GM21423 (cell line): ENCODE measurements at regions not wholly inside any gene's neighbourhood (a gene's known extent, or its start where the extent isn't known, plus 50 kb on each side); places are given as distances from the start of the nearest gene placed in this dataset.
A peak's percentile ranks its signal among the peaks of the same experiment; 100 is the strongest.

Experiments used
- ATAC-seq: cut with Tn5 transposase; IDR thresholded peaks from one replicate; pipeline ENCODE4 v1.9.1; 2021; ENCODE audit warnings: mild to moderate bottlenecking, moderate library complexity; ENCODE audit not compliant: unreplicated experiment

- no peak for ATAC-seq
Observed at GRCh38 chr9:81214975-81215374, 474.4 kb downstream of the TLE1 start.

GRCh38 chr9:81213456-81213855, 475.9 kb downstream of the TLE1 start:
- ATAC-seq = no peak

GRCh38 chr9:81211741-81212140, 477.6 kb downstream of the TLE1 start:
- ATAC-seq = no peak

- no peak for ATAC-seq
Observed at GRCh38 chr9:81207651-81208050, 481.7 kb downstream of the TLE1 start.

- ATAC-seq = no peak
Observed at GRCh38 chr9:81202292-81202691, 487.1 kb downstream of the TLE1 start.

GRCh38 chr9:81195206-81195605, 494.1 kb downstream of the TLE1 start:
- no peak for ATAC-seq

DNA sequence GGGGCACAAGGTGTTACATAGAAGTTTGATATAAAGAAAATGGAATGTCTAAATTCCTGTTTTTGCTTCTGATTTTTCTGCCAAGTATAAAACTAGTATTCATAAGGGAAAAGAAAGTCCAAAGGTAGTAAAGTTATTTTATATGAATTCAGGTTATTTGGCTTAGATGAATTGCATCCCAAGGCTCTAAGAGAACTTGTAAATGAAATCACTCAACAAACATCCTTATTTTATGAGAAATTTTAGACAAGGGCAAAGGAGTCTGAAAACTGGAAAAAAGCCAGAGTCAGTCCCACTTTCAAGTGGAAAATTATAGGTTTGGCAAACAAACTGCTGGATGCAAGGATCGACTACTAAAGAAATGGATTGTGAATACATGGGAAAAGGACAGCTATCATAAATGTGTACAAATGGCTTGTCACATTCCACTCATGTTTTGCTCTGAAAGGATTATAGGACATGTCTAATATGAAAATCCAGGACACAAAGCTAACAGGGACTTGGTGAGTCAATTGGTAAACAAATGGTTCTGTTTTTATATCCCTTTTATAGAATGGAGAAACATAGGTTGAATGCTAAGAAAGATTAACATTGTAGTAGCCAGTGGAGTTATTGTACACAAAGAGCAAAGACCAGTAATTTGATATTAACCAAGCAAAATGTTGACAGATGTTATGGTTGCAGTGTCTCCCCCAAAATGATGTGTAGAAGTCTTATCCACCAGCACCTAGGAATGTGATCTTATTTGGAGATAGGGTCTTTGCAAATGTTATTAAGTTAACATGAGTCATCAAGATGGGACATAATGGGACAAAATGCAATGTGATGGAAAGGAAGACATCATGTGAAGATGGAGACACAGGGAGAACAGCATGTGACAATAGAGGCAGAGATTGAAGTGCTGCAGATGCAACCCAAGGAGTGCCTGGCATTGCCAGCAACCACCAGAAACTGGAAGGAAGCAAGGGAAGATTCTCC, 495.7 kb downstream of the TLE1 start:
- ATAC-seq = no peak

- no peak for ATAC-seq
Observed at GRCh38 chr9:81191222-81191621, 498.1 kb downstream of the TLE1 start.

DNA sequence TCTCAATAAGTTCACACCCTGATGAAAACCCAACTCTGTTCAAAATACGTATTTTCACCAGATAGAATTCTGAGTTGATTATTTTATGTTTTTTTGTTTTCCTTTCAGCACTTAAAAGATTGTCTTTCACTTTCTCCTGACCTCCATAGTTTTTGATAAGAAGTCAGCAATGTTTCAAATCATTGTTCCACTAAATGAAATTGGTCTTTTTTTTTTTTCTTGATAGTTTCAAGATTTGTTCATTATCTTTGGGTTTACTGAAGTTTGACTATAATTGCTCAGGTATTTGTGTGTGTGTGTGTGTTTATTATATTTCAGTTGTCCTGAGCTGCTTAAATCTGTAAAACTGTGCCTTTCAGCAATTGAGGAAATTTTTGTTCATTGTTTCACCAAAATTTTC, 498.7 kb downstream of the TLE1 start:
- ATAC-seq = no peak

DNA sequence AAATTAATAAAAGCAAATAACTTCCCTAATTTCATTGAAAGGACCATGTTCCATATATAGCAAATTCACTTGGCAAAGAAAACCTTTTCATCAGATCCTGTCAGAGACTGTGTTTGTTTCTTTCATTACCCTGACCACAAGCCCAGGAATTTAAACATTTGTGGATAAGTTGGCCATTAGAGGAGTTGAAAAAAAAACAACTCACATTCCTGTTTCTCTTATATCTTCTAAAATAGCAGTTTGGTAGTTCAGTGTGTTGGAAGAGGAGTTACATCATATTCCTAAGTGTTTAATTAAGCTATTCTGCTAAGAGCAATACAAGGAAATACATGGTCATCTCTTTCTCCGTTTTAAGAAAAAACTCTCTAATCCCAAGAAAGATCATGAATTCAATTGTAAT, 505.6 kb downstream of the TLE1 start:
- ATAC-seq = no peak

GRCh38 chr9:81182431-81182830, 506.9 kb downstream of the TLE1 start:
- ATAC-seq = peak; percentile 53

GRCh38 chr9:81174023-81174422, 515.3 kb downstream of the TLE1 start:
- ATAC-seq = no peak

GRCh38 chr9:81171689-81172088, 517.7 kb downstream of the TLE1 start:
- ATAC-seq = no peak

- ATAC-seq = no peak
Observed at GRCh38 chr9:81162361-81162760, 527.0 kb downstream of the TLE1 start.

- ATAC-seq = no peak
Observed at GRCh38 chr9:81156381-81156780, 533.0 kb downstream of the TLE1 start.

DNA sequence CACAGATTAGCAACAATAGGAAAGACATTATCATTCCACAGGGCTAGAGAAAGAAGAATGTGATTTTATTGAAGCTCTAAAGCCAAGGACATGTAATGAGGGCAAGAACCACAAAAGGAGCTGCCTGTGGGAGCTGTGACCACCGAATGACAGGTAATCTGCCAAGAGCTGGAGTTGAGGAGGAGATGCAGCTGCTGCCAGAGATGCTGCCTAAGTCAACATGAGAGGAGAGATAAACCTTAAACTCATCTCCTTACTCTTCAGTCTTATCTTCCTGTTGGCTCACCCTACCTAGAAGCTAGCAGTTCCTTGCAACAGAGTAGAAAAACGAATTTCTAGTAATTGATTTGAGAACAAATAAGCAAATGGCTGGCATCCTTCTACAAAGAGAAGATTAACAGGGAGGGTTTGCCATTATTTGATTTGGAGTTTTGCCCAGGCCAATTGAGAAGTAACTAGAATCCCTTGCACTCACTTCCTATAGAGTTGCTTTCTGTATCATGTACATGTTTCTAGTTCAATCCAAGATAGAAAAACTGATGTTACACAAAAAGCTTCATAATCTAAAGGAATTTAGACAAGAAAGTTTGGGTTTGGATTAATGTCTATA, 539.2 kb downstream of the TLE1 start:
- ATAC-seq = no peak

DNA sequence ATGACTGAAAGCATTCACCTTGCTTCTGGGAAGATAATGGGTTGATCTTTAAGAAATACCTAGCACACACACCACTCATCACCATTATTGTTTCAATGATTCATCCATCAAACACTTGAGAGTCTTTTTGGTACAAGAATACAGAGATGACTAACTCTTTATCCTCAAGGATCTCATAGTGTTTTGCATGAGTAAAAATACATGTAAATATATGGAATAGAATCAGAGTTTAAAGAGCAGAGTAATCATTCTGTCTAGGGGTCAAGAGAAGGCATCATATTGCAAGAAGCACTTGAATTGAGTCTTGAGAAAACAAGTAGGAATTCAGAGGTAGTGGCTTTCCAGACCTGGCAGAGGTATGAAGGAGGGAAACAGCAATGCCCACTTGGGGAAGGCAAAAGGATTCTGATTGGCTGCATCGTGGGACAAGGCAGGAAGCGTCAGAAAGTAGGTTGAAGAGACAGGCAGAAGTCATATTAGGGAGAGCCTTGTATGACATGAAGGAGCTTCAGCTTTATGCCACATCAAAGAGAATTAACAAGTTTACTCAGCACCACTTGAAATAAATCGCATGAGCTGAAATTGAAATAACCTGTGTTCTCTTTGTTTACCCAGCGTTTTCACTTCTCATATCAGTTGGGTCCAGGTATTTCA, 542.5 kb downstream of the TLE1 start:
- ATAC-seq = no peak

DNA sequence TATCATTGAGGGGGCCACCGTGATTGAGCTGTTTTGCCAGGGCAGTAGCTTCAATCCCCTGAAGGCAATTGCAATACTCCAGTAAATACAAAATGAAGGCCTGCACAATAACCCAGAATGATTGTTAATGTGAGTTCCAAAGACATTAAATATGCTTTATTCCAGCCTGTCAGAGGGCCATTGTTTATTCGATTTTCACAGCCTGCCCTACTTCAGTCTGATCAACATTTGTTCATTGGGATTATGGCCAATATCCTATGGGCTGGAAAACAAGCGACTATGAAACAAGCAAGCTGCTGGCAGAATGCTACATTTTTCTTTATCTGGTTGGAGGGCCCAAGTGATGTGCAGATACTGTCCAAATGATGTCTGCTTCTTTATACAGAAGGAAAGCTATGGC, 543.1 kb downstream of the TLE1 start:
- ATAC-seq = no peak

DNA sequence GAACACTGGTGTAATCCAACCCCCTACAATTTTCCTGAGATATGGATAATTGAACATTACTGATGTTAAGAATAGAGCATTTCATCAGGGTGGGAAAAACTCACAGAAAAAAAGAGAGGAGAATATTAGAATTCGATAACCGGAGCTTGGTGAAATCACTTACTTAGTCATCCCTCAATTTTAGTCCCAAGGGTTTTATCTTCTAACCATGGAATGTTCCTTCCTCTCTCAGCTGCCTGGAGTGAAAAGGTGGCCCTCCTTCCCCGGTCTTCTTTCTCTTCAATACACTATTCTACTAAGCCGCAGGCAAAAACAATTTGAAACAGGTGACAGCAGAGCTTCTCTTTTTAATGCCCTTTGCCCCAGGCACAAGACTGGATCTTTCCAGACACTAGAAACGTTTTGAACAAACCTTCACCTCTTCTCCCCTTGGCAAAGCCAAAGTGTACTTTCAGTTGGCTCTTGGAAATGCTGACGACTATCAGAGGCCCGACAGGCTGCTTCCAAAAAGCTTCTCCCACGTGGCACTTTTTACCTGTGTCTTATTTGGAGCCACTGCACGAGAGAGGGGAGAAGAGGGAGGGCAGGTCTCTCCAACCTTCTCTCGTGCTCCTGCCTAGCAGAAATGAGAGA, 543.9 kb downstream of the TLE1 start:
- ATAC-seq = no peak

DNA sequence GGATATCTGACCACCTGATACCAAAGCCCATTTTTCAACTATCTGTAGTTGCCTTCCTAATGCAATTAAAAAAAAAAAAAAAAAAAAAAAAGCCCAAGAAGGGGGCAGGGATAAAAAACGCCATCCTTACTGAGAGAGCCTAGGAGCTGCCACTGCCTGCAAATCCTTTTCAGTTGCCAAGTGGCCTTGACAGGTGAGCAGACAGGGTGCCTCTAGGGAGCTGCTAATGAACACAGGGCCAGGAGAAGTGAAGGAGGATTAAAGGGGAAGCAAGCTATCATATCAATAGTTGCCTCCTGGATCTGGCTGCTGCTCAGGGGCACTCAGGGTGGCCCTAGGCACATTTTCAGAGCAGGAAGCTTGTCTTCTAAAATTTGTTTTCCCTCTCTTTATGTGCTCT, 547.4 kb downstream of the TLE1 start:
- no peak for ATAC-seq

- no peak for ATAC-seq
Observed at GRCh38 chr9:81137976-81138568, 551.3 kb downstream of the TLE1 start.
